IPS-18a (cell line): ENCODE measurements at regions not wholly inside any gene's neighbourhood (a gene's known extent, or its start where the extent isn't known, plus 50 kb on each side); places are given as distances from the start of the nearest gene placed in this dataset.

Experiments used
- H3K27ac ChIP-seq: one replicate; pipeline ENCODE4 v1.5.1; 2013; ENCODE audit warnings: low read length
- H3K27me3 ChIP-seq: one replicate; pipeline ENCODE4 v1.6.1; 2013; ENCODE audit warnings: mild to moderate bottlenecking, low read length; ENCODE audit not compliant: control insufficient read depth, insufficient read depth
- H3K36me3 ChIP-seq: one replicate; pipeline ENCODE4 v1.6.1; 2013; ENCODE audit warnings: low read depth, low read length; ENCODE audit not compliant: control insufficient read depth
- H3K4me1 ChIP-seq: one replicate; pipeline ENCODE4 v1.6.1; 2013; ENCODE audit warnings: low read depth, low read length; ENCODE audit not compliant: control insufficient read depth
- H3K4me3 ChIP-seq: one replicate; pipeline ENCODE4 v1.5.1; 2013; ENCODE audit warnings: low read length
- H3K9ac ChIP-seq: one replicate; pipeline ENCODE4 v1.6.1; 2013; ENCODE audit warnings: mild to moderate bottlenecking, low read length, moderate library complexity
- H3K9me3 ChIP-seq: one replicate; pipeline ENCODE4 v1.6.1; 2013; ENCODE audit warnings: low read depth, low read length; ENCODE audit not compliant: control insufficient read depth

- H3K9ac ChIP-seq, result no peak overlapping the region
Measured at GRCh38 chr15:81506936-81507335, 132.9 kb upstream of the TMC3 start.

GRCh38 chr15:81506071-81506470 is 132.1 kb upstream of the TMC3 start:
- Histone ChIP-seq H3K9me3 (no peaks in the 10 kb centered on the region), H3K4me1 (no peaks in the 10 kb centered on the region), H3K4me3 (no peak overlapping the region), H3K27ac (no peak overlapping the region), H3K36me3 (no peaks in the 10 kb centered on the region), H3K9ac (no peak overlapping the region), H3K27me3 (no peaks in the 10 kb centered on the region)

More at GRCh38 chr15:81506936-81507335, 132.9 kb upstream of the TMC3 start:
- no peaks in the 10 kb centered on the region for H3K9me3 ChIP-seq
- H3K27me3 ChIP-seq, result no peaks in the 10 kb centered on the region
- H3K36me3 ChIP-seq, result no peaks in the 10 kb centered on the region
- no peak overlapping the region for H3K4me3 ChIP-seq
- no peaks in the 10 kb centered on the region for H3K4me1 ChIP-seq
- no peak overlapping the region for H3K27ac ChIP-seq

- no peaks in the 10 kb centered on the region for H3K9me3 ChIP-seq
- no peaks in the 10 kb centered on the region for H3K27me3 ChIP-seq
- no peak overlapping the region for H3K4me3 ChIP-seq
- H3K27ac ChIP-seq, result no peak overlapping the region
- H3K36me3 ChIP-seq, result no peaks in the 10 kb centered on the region
- no peak overlapping the region for H3K9ac ChIP-seq
- H3K4me1 ChIP-seq, result no peaks in the 10 kb centered on the region
Measured at GRCh38 chr15:81504170-81504905, 130.3 kb upstream of the TMC3 start.

- H3K27me3 ChIP-seq, result no peaks in the 10 kb centered on the region
Measured at GRCh38 chr15:81502439-81502838, 128.4 kb upstream of the TMC3 start.

GRCh38 chr15:81500081-81500480 is 126.1 kb upstream of the TMC3 start:
- no peak overlapping the region for H3K9ac ChIP-seq
- no peak overlapping the region for H3K4me3 ChIP-seq
- H3K27me3 ChIP-seq, result no peaks in the 10 kb centered on the region
- no peaks in the 10 kb centered on the region for H3K4me1 ChIP-seq
- no peaks in the 10 kb centered on the region for H3K9me3 ChIP-seq
- no peaks in the 10 kb centered on the region for H3K36me3 ChIP-seq
- H3K27ac ChIP-seq, result no peak overlapping the region

More at GRCh38 chr15:81502439-81502838, 128.4 kb upstream of the TMC3 start:
- no peaks in the 10 kb centered on the region for H3K36me3 ChIP-seq
- H3K9ac ChIP-seq, result no peak overlapping the region
- no peaks in the 10 kb centered on the region for H3K4me1 ChIP-seq
- H3K27ac ChIP-seq, result no peak overlapping the region
- no peaks in the 10 kb centered on the region for H3K9me3 ChIP-seq
- H3K4me3 ChIP-seq, result no peak overlapping the region

- Histone ChIP-seq H3K36me3 (no peaks in the 10 kb centered on the region), H3K27me3 (no peaks in the 10 kb centered on the region), H3K9ac (no peak overlapping the region), H3K4me1 (no peaks in the 10 kb centered on the region), H3K27ac (no peak overlapping the region), H3K9me3 (no peaks in the 10 kb centered on the region), H3K4me3 (no peak overlapping the region)
Measured at GRCh38 chr15:81498294-81498693, 124.3 kb upstream of the TMC3 start.

GRCh38 chr15:81497238-81497637 is 123.2 kb upstream of the TMC3 start:
- no peaks in the 10 kb centered on the region for H3K27me3 ChIP-seq
- no peaks in the 10 kb centered on the region for H3K9me3 ChIP-seq
- no peaks in the 10 kb centered on the region for H3K4me1 ChIP-seq
- H3K4me3 ChIP-seq, result no peak overlapping the region
- no peak overlapping the region for H3K9ac ChIP-seq
- H3K36me3 ChIP-seq, result no peaks in the 10 kb centered on the region
- no peak overlapping the region for H3K27ac ChIP-seq

- H3K4me3 ChIP-seq, result no peak overlapping the region
- H3K9ac ChIP-seq, result no peak overlapping the region
- no peaks in the 10 kb centered on the region for H3K9me3 ChIP-seq
- no peak overlapping the region for H3K27ac ChIP-seq
- H3K27me3 ChIP-seq, result no peaks in the 10 kb centered on the region
- H3K36me3 ChIP-seq, result no peaks in the 10 kb centered on the region
- H3K4me1 ChIP-seq, result no peaks in the 10 kb centered on the region
Measured at GRCh38 chr15:81495780-81496467, 121.9 kb upstream of the TMC3 start.

GRCh38 chr15:81492969-81493645 is 119.1 kb upstream of the TMC3 start:
- Histone ChIP-seq H3K4me1 (no peaks in the 10 kb centered on the region), H3K4me3 (no peak overlapping the region), H3K9ac (no peak overlapping the region), H3K27ac (no peak overlapping the region), H3K9me3 (no peaks in the 10 kb centered on the region), H3K27me3 (no peaks in the 10 kb centered on the region), H3K36me3 (no peaks in the 10 kb centered on the region)

- H3K4me1 ChIP-seq, result no peaks in the 10 kb centered on the region
- no peak overlapping the region for H3K27ac ChIP-seq
- H3K9ac ChIP-seq, result no peak overlapping the region
- no peaks in the 10 kb centered on the region for H3K36me3 ChIP-seq
- H3K27me3 ChIP-seq, result no peaks in the 10 kb centered on the region
- H3K4me3 ChIP-seq, result no peak overlapping the region
- H3K9me3 ChIP-seq, result no peaks in the 10 kb centered on the region
Measured at GRCh38 chr15:81492331-81492968, 118.4 kb upstream of the TMC3 start.

- H3K4me1 ChIP-seq, result no peaks in the 10 kb centered on the region
- H3K9me3 ChIP-seq, result no peaks in the 10 kb centered on the region
- H3K9ac ChIP-seq, result no peak overlapping the region
- H3K27ac ChIP-seq, result no peak overlapping the region
- no peaks in the 10 kb centered on the region for H3K36me3 ChIP-seq
- H3K4me3 ChIP-seq, result no peak overlapping the region
- H3K27me3 ChIP-seq, result no peaks in the 10 kb centered on the region
Measured at GRCh38 chr15:81491414-81492096, 117.5 kb upstream of the TMC3 start.
